CD4-positive, alpha-beta T cell treated with Interleukin-6 at 100 ng/mL for 8 hours (primary cell): ENCODE measurements at regions not wholly inside any gene's neighbourhood (a gene's known extent, or its start where the extent isn't known, plus 50 kb on each side); places are given as distances from the start of the nearest gene placed in this dataset.

Source experiments
- DNase-seq: peaks from one replicate; pipeline ENCODE4 v3.0.0-alpha.2; 2020; ENCODE audit warnings: mixed read lengths, low spot score

GRCh38 chr2:128401680-128402079 is 83.0 kb upstream of the HS6ST1 start:
- DNase-seq: no peak

DNA sequence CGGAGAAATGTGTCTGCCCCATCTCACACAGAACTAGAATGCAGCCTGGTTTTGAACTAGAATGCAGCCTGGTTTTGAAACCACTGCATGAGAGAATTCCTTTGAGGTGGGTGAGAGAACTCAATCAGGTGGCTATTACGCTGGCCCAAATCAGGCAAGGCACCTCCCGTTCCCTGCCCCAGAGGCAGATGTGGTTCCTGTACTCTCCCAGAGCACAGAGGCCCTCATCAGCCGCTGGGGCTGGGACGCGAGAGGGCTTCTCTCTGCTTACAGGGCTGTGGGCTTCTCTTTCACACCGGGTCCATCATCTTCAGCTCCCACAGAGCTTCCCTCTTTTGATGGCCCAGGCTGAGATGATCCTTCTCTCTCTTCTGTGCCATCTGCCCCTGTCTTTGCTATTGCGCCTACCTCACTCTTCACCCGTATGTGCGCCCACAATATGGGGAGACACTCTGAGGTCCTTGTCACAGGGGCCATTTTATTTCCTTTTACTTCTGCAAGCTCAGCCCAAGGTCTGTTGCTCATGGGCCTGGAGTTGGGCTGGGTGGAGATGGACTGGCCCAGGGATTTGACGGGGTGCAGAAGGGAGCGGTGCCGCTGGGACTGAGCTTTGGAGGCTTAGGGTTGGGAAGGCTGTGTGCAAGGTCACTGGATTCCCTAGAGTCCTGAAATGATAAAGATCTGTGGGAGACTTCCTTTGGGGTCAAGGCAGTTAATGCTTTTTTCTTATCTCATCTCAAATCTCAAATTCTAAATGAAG is 84.4 kb upstream of the HS6ST1 start:
- DNase-seq: no peak

DNA sequence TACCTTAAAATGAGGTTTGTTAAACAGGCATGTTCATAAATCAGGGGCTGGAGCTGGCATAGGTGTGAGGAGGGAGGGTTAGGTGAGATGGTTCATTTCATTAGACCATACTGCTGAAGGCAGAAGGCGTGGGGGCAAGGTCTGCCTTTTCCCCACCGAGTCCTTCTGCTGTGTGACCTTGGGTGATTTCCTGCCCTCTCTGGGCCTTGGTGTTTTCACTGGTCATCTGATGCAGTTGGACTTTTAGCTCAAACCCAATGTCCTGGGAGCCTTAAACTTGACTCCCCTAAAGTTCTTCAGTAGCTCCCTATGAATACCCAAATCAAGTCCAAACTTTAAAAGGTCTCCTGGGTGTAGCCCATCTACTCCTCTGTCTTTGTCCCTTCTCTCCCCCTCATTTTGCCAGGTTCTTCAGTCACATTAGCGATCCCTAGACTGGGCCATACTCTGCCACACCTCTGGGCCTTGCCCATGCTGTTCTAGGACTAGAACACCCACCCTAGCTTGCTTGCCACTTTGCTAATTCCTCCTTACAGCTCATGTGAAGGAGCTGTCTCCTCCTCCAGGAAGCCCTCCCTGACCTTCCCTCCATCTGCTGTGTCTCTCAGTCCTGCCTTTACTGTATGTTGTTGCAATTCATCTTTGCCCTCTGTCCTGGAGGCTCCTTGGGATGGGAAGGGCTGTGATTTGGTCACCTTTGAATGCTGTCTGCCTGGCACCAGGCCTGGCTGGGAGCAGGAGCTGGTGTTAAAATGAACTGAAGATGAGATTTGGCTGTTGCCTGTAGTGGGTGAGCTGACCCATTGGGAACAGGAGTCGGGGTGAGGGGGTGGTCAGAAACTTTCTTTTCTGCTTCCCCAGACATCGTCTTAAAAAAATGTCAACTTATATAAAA is 85.4 kb upstream of the HS6ST1 start:
- no peak for DNase-seq

DNA sequence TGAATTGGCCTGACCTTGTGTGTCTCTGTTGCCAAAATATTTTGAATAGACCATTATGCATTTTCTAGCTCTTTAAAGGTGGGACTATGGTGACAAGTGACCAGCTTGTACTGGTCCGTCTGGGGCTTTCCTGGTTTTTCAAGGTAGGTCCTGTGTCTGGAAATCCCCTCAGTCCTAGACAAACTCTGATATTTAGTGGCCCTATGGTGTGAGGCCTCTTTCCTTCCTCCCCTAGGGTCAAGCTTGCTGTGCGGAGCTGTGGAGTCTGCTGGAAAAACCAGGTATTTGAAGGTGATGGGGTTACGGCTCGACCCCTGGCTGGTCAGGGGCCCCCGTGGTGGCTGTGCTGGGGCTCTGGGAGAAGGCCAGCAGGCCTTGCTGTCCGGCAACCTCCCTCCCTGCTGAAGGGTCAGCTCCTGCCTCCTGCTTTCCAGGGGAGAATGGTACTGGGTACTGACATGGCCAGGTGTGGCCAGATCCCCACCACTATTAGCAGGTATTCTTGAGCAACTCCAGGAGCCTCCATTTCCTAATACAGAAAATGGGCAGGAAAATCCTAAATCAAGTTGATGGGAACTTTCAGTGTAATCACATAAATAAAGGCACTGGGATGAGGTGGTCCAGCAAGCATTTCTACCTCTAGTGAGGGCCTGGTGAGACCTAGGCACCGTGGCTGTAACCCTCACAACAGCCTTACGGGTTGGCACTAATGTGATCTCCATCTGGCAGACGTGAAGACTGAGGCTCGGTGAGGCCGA is 86.2 kb upstream of the HS6ST1 start:
- DNase-seq: no peak

- no peak for DNase-seq
Observed at GRCh38 chr2:128405467-128405900, 86.8 kb upstream of the HS6ST1 start.

- no peak for DNase-seq
Observed at GRCh38 chr2:128405981-128406613, 87.4 kb upstream of the HS6ST1 start.

- DNase-seq: no peak
Observed at GRCh38 chr2:128406736-128407554, 88.3 kb upstream of the HS6ST1 start.

GRCh38 chr2:128408349-128409305 is 90.0 kb upstream of the HS6ST1 start:
- no peak for DNase-seq

GRCh38 chr2:128409326-128410034 is 90.8 kb upstream of the HS6ST1 start:
- DNase-seq: no peak

GRCh38 chr2:128410035-128410757 is 91.5 kb upstream of the HS6ST1 start:
- DNase-seq: no peak

DNA sequence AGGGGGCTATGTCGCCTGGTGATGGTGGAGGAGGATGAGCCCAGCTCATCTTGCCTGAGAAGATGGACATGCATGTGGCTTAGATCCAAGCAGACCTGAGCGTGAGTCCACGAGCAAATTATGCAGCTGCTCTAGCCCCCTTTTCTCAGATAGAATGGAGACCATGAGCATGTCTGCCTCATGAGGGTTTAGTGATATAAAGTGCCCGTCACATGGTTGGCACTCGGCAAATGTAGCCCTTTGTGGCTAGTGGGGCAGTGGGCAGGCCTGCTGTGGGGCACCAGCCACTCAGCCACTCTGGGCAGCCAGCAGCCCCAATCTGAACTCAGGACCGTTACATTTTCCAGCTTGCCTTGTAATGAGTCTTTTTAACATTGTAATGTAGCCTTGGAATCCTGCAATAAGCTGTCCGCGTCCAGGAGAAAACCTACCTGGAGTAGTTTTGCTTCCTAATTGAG is 92.1 kb upstream of the HS6ST1 start:
- no peak for DNase-seq

DNA sequence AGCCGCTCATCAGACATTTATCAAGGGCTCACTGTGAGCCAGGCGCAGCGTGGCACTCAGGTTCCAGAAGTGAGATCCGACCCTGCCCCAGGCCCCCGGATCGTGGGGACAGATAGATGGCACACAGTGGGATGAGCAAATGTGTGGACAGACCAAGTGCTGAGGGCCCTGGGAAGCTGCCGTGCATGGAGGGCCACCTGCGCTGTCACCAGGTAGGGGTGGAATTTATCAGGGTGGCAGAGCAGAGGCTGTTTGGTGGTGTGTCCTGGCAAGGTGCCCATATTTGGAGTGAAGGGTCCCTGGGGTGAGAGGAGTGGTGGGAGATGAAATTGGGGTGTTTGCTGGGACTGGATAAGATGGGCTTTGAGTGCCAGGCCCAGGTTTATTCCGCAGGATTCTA is 92.8 kb upstream of the HS6ST1 start:
- no peak for DNase-seq

- no peak for DNase-seq
Observed at GRCh38 chr2:128412181-128412871, 93.7 kb upstream of the HS6ST1 start.

GRCh38 chr2:128413014-128413717 is 94.5 kb upstream of the HS6ST1 start:
- DNase-seq: no peak

- no peak for DNase-seq
Observed at GRCh38 chr2:128413718-128414341, 95.2 kb upstream of the HS6ST1 start.

GRCh38 chr2:128414351-128414750 is 95.7 kb upstream of the HS6ST1 start:
- DNase-seq: no peak
